GM23248 (cell line): ENCODE measurements at regions not wholly inside any gene's neighbourhood (a gene's known extent, or its start where the extent isn't known, plus 50 kb on each side); places are given as distances from the start of the nearest gene placed in this dataset.

Experiments
- EZH2 ChIP-seq: fragments of 200-600 bp; sonication (generic); IDR thresholded peaks from 2 replicates; pipeline ENCODE4 v1.6.1; 2018; ENCODE audit warnings: antibody characterized with exemption, mild to moderate bottlenecking; ENCODE audit not compliant: insufficient read depth, poor library complexity, severe bottlenecking
- EZH2phosphoT487 ChIP-seq: fragments of 200-600 bp; sonication (generic); IDR thresholded peaks from 2 replicates; pipeline ENCODE4 v1.6.1; 2018; ENCODE audit warnings: antibody characterized with exemption, moderate library complexity, mild to moderate bottlenecking, low read depth; ENCODE audit not compliant: insufficient read depth

- no peak for TF ChIP-seq EZH2
- no peak for TF ChIP-seq EZH2phosphoT487
These were observed 468.2 kb upstream of the CCDC196 start for GRCh38 chr14:66017927-66018326.
